Thyroid gland (tissue), 4 donors: ENCODE measurements at regions not wholly inside any gene's neighbourhood (a gene's known extent, or its start where the extent isn't known, plus 50 kb on each side); places are given as distances from the start of the nearest gene placed in this dataset.

ENCODE experiments used
- DNase-seq, 2 donors: peaks; one replicate each; pipeline ENCODE4 v3.0.0-alpha.2; 2019
- H3K27ac ChIP-seq, 3 donors: fragments of 200-600 bp; sonication (generic); 1 replicate in 2 of 3; 2 replicates in 1 of 3; pipeline ENCODE4 v1.5.1; 2016 to 2019; ENCODE audit warnings: mild to moderate bottlenecking in 1 of 3, moderate library complexity in 1 of 3
- H3K27me3 ChIP-seq: fragments of 200-600 bp; sonication (generic); one replicate; pipeline ENCODE4 v1.5.1; 2019
- H3K36me3 ChIP-seq, 2 donors: fragments of 200-600 bp; sonication (generic); one replicate each; pipeline ENCODE4 v1.5.1; 2016 to 2019
- H3K4me1 ChIP-seq, 2 donors: fragments of 200-600 bp; sonication (generic); one replicate each; pipeline ENCODE4 v1.5.1; 2017 to 2019
- H3K4me3 ChIP-seq, 3 donors: fragments of 200-600 bp; sonication (generic); replicated peaks in 1 of 3; 1 replicate in 2 of 3; 2 replicates in 1 of 3; pipeline ENCODE4 v1.5.1; 2016; ENCODE audit warnings: mild to moderate bottlenecking in 1 of 3
- H3K9me3 ChIP-seq: fragments of 200-600 bp; sonication (generic); one replicate; pipeline ENCODE4 v1.5.1; 2017
- POLR2A ChIP-seq, 2 donors: fragments of 450-650 bp; IDR thresholded peaks; one replicate each; pipeline ENCODE4 v1.6.1; 2017; ENCODE audit warnings: antibody characterized with exemption in 2 of 2, mild to moderate bottlenecking in 2 of 2, moderate library complexity in 1 of 2
- WGBS, 2 donors: methylation state at CpG; one replicate each; pipeline ENCODE4 v1.1.5; 2017; 5-methylcytosine and 5-hydroxymethylcytosine counted together
- intact Hi-C: fragments of 100-400 bp; cut with DNase I; formaldehyde crosslinking; loops from one replicate; pipeline ENCODE4 v1.15.1; 2023
- TF ChIP-seq, protein P1 (sequence below), 6 experiments: fragments of 200-600 bp in 3 of 6; fragments of 450-650 bp in 3 of 6; sonication (generic) in 3 of 6; IDR thresholded peaks; one replicate each; pipeline ENCODE4 v1.5.1; 2016 to 2019; ENCODE audit warnings: antibody characterized with exemption in 6 of 6, mild to moderate bottlenecking in 2 of 6, inconsistent platforms in 1 of 6, moderate library complexity in 1 of 6

DNA sequence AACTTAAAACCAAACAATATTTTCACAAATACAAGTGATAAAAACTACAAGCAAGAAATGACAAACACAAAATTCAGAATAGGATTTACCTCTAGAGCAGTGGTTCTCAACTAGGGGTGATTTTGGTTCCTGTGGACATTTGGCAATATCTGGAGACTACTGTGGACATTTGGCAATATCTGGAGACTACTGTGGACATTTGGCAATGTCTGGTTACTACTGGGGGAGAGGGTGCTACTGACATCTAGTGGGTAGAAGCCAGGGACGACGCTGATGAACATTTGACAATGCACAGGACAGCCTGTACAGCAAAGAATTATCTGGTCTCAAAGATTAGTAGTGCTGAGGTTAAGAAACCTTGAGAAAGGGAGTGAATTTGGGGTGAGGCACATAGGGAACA, 169.8 kb downstream of the CLCN4 start:
- no peak overlapping the region for H3K4me3 ChIP-seq
- intact Hi-C loops = no loop called here
- TF ChIP-seq, protein P1, sequence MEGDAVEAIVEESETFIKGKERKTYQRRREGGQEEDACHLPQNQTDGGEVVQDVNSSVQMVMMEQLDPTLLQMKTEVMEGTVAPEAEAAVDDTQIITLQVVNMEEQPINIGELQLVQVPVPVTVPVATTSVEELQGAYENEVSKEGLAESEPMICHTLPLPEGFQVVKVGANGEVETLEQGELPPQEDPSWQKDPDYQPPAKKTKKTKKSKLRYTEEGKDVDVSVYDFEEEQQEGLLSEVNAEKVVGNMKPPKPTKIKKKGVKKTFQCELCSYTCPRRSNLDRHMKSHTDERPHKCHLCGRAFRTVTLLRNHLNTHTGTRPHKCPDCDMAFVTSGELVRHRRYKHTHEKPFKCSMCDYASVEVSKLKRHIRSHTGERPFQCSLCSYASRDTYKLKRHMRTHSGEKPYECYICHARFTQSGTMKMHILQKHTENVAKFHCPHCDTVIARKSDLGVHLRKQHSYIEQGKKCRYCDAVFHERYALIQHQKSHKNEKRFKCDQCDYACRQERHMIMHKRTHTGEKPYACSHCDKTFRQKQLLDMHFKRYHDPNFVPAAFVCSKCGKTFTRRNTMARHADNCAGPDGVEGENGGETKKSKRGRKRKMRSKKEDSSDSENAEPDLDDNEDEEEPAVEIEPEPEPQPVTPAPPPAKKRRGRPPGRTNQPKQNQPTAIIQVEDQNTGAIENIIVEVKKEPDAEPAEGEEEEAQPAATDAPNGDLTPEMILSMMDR (IDR thresholded peaks at IDR 0.05) = peak in 1 of 6 experiments; percentile 23
- no peak for TF ChIP-seq POLR2A (IDR thresholded peaks at IDR 0.05)
- no peak overlapping the region for H3K27ac ChIP-seq
- peak; percentile 2 to 6 for DNase-seq
- H3K9me3 ChIP-seq = no peaks in the 10 kb centered on the region
- no peaks in the 10 kb centered on the region for H3K27me3 ChIP-seq
- no peaks in the 10 kb centered on the region for H3K36me3 ChIP-seq
- 42 to 54% methylated on average over 2 of the region's 2 CpGs for WGBS, 2 donors
- no peaks in the 10 kb centered on the region for H3K4me1 ChIP-seq

DNA sequence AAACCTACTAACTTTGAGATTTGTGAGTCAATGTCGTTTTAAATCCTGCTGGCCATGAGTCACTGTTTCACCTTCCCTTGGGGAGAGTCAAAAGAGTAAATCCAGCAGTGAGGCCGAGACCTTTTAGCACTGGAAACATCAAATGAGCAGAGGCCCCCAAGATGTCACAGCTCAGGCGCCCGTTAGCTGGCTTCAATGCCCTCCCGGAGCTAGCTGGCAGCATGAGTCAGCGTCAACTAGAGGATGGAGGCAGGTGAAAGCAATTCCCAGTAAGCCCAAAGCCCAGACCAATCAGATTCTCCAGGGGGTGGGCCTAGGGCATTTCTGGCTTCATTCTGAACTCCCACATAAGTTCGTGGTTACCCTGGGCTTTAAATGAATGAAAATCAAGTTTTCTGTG, 170.9 kb downstream of the CLCN4 start:
- no peak overlapping the region for H3K27ac ChIP-seq
- H3K4me3 ChIP-seq = no peak overlapping the region
- no peaks in the 10 kb centered on the region for H3K27me3 ChIP-seq
- DNase-seq = no peak
- no peaks in the 10 kb centered on the region for H3K4me1 ChIP-seq
- intact Hi-C loops = no loop called here
- H3K9me3 ChIP-seq = no peaks in the 10 kb centered on the region
- WGBS, 2 donors = 74 to 80% methylated on average over 3 to 7 of the region's 7 CpGs
- TF ChIP-seq POLR2A (IDR thresholded peaks at IDR 0.05) = no peak
- TF ChIP-seq, protein P1 (IDR thresholded peaks at IDR 0.05) = no peak
- no peaks in the 10 kb centered on the region for H3K36me3 ChIP-seq

DNA sequence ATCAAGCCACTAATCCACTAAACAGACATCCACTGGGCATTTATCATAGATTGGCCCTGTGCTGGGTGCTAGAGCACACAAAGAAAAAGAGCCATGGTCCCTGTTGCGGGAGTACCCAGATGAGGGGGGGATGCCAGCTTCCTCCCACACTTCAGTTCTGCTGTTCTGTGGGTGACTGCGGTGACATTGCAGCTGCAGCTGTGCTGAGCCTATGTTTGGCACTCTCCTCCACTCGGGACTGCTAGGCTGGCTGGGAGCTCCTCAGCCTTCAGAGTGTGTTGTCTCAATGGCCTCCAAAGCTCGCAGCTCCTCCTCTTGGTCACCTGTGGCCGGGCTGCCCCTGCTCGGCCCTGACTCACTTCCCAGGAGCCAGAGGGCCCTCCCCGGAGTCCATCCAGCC, 173.2 kb downstream of the CLCN4 start:
- Histone ChIP-seq H3K27ac (no peak overlapping the region), H3K36me3 (no peaks in the 10 kb centered on the region), H3K27me3 (no peaks in the 10 kb centered on the region), H3K4me1 (no peaks in the 10 kb centered on the region), H3K4me3 (no peak overlapping the region), H3K9me3 (no peaks in the 10 kb centered on the region)
- WGBS, 2 donors = 100% methylated on average over 2 of the region's 7 CpGs; no CpG with 5 or more reads in 1 of the 2 donors
- TF ChIP-seq, protein P1 (IDR thresholded peaks at IDR 0.05) = no peak
- TF ChIP-seq POLR2A (IDR thresholded peaks at IDR 0.05) = no peak
- no peak for DNase-seq
- intact Hi-C loops = no loop called here

DNA sequence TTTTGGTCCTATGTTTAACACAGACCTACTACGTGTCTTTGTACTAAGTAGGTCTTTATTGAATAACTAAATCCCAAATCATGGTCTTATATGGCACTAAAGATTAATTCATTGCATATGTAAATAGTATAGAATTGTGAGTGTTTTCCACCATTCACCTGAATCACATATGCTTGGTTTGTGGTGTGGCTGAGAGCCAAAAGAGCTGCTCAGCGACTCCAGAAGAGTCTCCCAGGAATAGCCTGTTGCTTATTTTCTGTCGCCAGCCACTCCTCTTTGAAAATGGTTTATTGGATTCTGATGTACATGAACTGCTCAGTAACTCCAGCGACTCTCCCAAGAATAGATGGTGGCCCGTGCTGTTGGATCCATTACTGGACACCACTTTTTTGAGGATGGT, 184.5 kb downstream of the CLCN4 start:
- no peak for DNase-seq
- H3K27me3 ChIP-seq = peaks cover 5% of the 10 kb centered on the region
- no peaks in the 10 kb centered on the region for H3K36me3 ChIP-seq
- H3K9me3 ChIP-seq = no peaks in the 10 kb centered on the region
- TF ChIP-seq POLR2A (IDR thresholded peaks at IDR 0.05) = no peak
- TF ChIP-seq, protein P1 (IDR thresholded peaks at IDR 0.05) = no peak
- intact Hi-C loops = no loop called here
- no peak overlapping the region for H3K4me3 ChIP-seq
- 65 to 66% methylated on average over 3 to 5 of the region's 5 CpGs for WGBS, 2 donors
- H3K4me1 ChIP-seq = no peaks in the 10 kb centered on the region
- no peak overlapping the region for H3K27ac ChIP-seq

DNA sequence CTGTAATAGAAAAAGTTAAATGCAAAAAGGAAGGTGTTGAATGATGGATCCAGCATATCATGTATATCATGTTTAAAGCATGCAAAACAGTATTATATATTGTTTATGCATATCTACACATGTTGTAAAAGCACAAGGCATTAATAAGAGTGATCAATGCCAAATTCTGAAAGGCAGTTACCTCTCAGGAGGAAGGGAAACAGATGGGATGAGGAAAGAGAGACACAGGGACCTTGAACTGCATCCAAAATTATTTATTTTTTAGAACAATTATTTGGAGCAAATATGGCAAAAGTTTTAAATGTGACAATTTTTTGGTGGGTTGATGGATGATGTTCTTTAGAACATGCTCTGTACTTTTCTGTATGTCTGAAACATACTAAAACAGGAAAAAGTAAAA, 193.4 kb downstream of the CLCN4 start:
- no peak for DNase-seq
- H3K4me1 ChIP-seq = no peaks in the 10 kb centered on the region
- TF ChIP-seq, protein P1 (IDR thresholded peaks at IDR 0.05) = no peak
- no peak for TF ChIP-seq POLR2A (IDR thresholded peaks at IDR 0.05)
- no peaks in the 10 kb centered on the region for H3K27me3 ChIP-seq
- no peaks in the 10 kb centered on the region for H3K36me3 ChIP-seq
- H3K27ac ChIP-seq = no peak overlapping the region
- no peaks in the 10 kb centered on the region for H3K9me3 ChIP-seq
- intact Hi-C loops = no loop called here
- H3K4me3 ChIP-seq = no peak overlapping the region
